ENCODE measurements at regions not wholly inside any gene's neighbourhood (a gene's known extent, or its start where the extent isn't known, plus 50 kb on each side); places are given as distances from the start of the nearest gene placed in this dataset.

- no peaks in the 10 kb centered on the region for H3K36me3 ChIP-seq
- TF ChIP-seq CTCF (IDR thresholded peaks at IDR 0.05; ENCODE audit: low read depth, low read length), result no peak
- no peaks in the 10 kb centered on the region for H3K9me3 ChIP-seq
- no peaks in the 10 kb centered on the region for H3K4me1 ChIP-seq
- H3K4me3 ChIP-seq (ENCODE audit: low read depth, low read length), result no peak overlapping the region
- DNase-seq, result no peak
- H3K27me3 ChIP-seq, result no peaks in the 10 kb centered on the region
Measured at GRCh38 chr15:95716708-95717107, 613.8 kb upstream of the NR2F2 start.

GRCh38 chr15:95718441-95718840 lies 612.1 kb upstream of the NR2F2 start:
- H3K36me3 ChIP-seq, result no peaks in the 10 kb centered on the region
- no peak for TF ChIP-seq CTCF (IDR thresholded peaks at IDR 0.05; ENCODE audit: low read depth, low read length)
- DNase-seq, result no peak
- no peaks in the 10 kb centered on the region for H3K4me1 ChIP-seq
- no peaks in the 10 kb centered on the region for H3K27me3 ChIP-seq
- H3K4me3 ChIP-seq (ENCODE audit: low read depth, low read length), result no peak overlapping the region
- H3K9me3 ChIP-seq, result no peaks in the 10 kb centered on the region

- Histone ChIP-seq H3K4me1 (no peaks in the 10 kb centered on the region), H3K9me3 (no peaks in the 10 kb centered on the region), H3K27me3 (no peaks in the 10 kb centered on the region), H3K4me3 (ENCODE audit: low read depth, low read length) (no peak overlapping the region), H3K36me3 (no peaks in the 10 kb centered on the region)
- DNase-seq, result no peak
- no peak for TF ChIP-seq CTCF (IDR thresholded peaks at IDR 0.05; ENCODE audit: low read depth, low read length)
Measured at GRCh38 chr15:95724908-95725633, 605.4 kb upstream of the NR2F2 start.

GRCh38 chr15:95726891-95727290 lies 603.6 kb upstream of the NR2F2 start:
- no peaks in the 10 kb centered on the region for H3K9me3 ChIP-seq
- H3K4me1 ChIP-seq, result no peaks in the 10 kb centered on the region
- no peaks in the 10 kb centered on the region for H3K27me3 ChIP-seq
- no peak for TF ChIP-seq CTCF (IDR thresholded peaks at IDR 0.05; ENCODE audit: low read depth, low read length)
- no peaks in the 10 kb centered on the region for H3K36me3 ChIP-seq
- DNase-seq, result no peak
- H3K4me3 ChIP-seq (ENCODE audit: low read depth, low read length), result no peak overlapping the region

- DNase-seq, result no peak
- Histone ChIP-seq H3K36me3 (no peaks in the 10 kb centered on the region), H3K27me3 (no peaks in the 10 kb centered on the region), H3K4me1 (no peaks in the 10 kb centered on the region), H3K9me3 (no peaks in the 10 kb centered on the region), H3K4me3 (ENCODE audit: low read depth, low read length) (no peak overlapping the region)
- TF ChIP-seq CTCF (IDR thresholded peaks at IDR 0.05; ENCODE audit: low read depth, low read length), result no peak
Measured at GRCh38 chr15:95733931-95734330, 596.6 kb upstream of the NR2F2 start.

- no peaks in the 10 kb centered on the region for H3K27me3 ChIP-seq
- no peak for TF ChIP-seq CTCF (IDR thresholded peaks at IDR 0.05; ENCODE audit: low read depth, low read length)
- no peaks in the 10 kb centered on the region for H3K9me3 ChIP-seq
- H3K4me3 ChIP-seq (ENCODE audit: low read depth, low read length), result no peak overlapping the region
- no peaks in the 10 kb centered on the region for H3K4me1 ChIP-seq
- H3K36me3 ChIP-seq, result no peaks in the 10 kb centered on the region
- DNase-seq, result no peak
Measured at GRCh38 chr15:95734422-95735316, 595.8 kb upstream of the NR2F2 start.
